K562 (cell line): ENCODE measurements at regions not wholly inside any gene's neighbourhood (a gene's known extent, or its start where the extent isn't known, plus 50 kb on each side); places are given as distances from the start of the nearest gene placed in this dataset.

Experiments used
- ATAC-seq: fragments of 200-7000 bp; cut with Tn5 transposase; 3 replicates; pipeline ENCODE4 v1.9.1; 2020; ENCODE audit warnings: moderate library complexity
- BruUV-seq: library from RNA; stranded (reverse); fragments of 400-500 nt; replicated peaks from 2 replicates; lab custom pipeline; 2021; lab: Mats Ljungman, UMichigan
- CTCF ChIA-PET: fragments of 300-600 bp; formaldehyde crosslinking; extraction: SDS; loops from one replicate; lab custom pipeline; 2021; ENCODE audit warnings: low intra/inter-chr PET ratio; lab: Yijun Ruan, JAX
- POLR2A ChIA-PET: fragments of 300-600, 350-650 bp; sonication (Branson Sonifier 250); formaldehyde crosslinking; extraction: SDS; loops from one replicate; lab custom pipeline; 2021; ENCODE audit warnings: antibody characterized with exemption, inconsistent platforms; lab: Yijun Ruan, JAX
- DNase-seq, 4 experiments: peaks; one replicate each; pipeline versions ENCODE4 v3.0.0 to v3.0.0-alpha.2; 2011 to 2018; ENCODE audit warnings: low spot score in 3 of 4, mixed read lengths in 3 of 4; ENCODE audit errors: extremely low read depth in 1 of 4
- FAIRE-seq: peaks from 2 replicates; lab custom pipeline; 2011; peaks lifted over from hg19 to GRCh38; lab: Jason Lieb, UNC
- H2AFZ ChIP-seq: 2 replicates; pipeline ENCODE4 v1.6.0; 2011; ENCODE audit warnings: low read depth, low read length, control low read depth, inconsistent platforms
- H3K27ac ChIP-seq: fragments of 200-600 bp; 3 replicates; pipeline ENCODE4 v1.8.0; 2011; ENCODE audit warnings: low read depth, mild to moderate bottlenecking, control low read depth, inconsistent platforms, low read length, moderate library complexity, mixed read lengths; ENCODE audit errors: extremely low read depth
- H3K27me3 ChIP-seq, 2 experiments: fragments of 300-600 bp in 1 of 2; 2 replicates in 1 of 2; 3 replicates in 1 of 2; pipeline versions ENCODE4 v1.6.0 to v1.8.0; 2011; ENCODE audit warnings: inconsistent platforms in 2 of 2, low read length in 2 of 2, mild to moderate bottlenecking in 1 of 2, mixed read lengths in 1 of 2, moderate library complexity in 1 of 2; ENCODE audit not compliant: control insufficient read depth in 2 of 2, insufficient read depth in 2 of 2
- H3K36me3 ChIP-seq: fragments of 300-600 bp; 3 replicates; pipeline ENCODE4 v1.8.0; 2011; ENCODE audit warnings: mild to moderate bottlenecking, low read length, inconsistent platforms; ENCODE audit not compliant: control insufficient read depth, insufficient read depth
- H3K4me1 ChIP-seq, 2 experiments: fragments of 200-600 bp in 1 of 2; replicated peaks in 1 of 2; 2 replicates in 1 of 2; 3 replicates in 1 of 2; pipeline versions ENCODE4 v1.5.1 to v1.8.0; 2011; ENCODE audit warnings: inconsistent platforms in 2 of 2, low read length in 2 of 2, mild to moderate bottlenecking in 1 of 2, mixed read lengths in 1 of 2, moderate library complexity in 1 of 2; ENCODE audit not compliant: control insufficient read depth in 2 of 2, insufficient read depth in 2 of 2
- H3K4me2 ChIP-seq: 2 replicates; pipeline ENCODE4 v1.6.1; 2011; ENCODE audit warnings: low read length, control low read depth, inconsistent platforms, mixed read lengths; ENCODE audit not compliant: insufficient read depth
- H3K4me3 ChIP-seq: fragments of 200-600 bp; sonication (generic), shearing (Covaris generic); 2 replicates; pipeline ENCODE4 v1.5.1; 2016; ENCODE audit warnings: control low read depth, inconsistent platforms
- H3K79me2 ChIP-seq: fragments of 200-600 bp; 3 replicates; pipeline ENCODE4 v1.8.0; 2011; ENCODE audit warnings: low read length, inconsistent platforms; ENCODE audit not compliant: control insufficient read depth, insufficient read depth
- H3K9ac ChIP-seq, 2 experiments: 2 replicates each; pipeline versions ENCODE4 v1.6.0 to v1.6.1; 2011; ENCODE audit warnings: low read depth in 2 of 2, low read length in 2 of 2, control low read depth in 1 of 2, inconsistent platforms in 1 of 2, mild to moderate bottlenecking in 1 of 2, mixed read lengths in 1 of 2; ENCODE audit not compliant: insufficient read depth in 1 of 2
- H3K9me1 ChIP-seq: one replicate; pipeline ENCODE4 v1.6.0; 2011; ENCODE audit warnings: inconsistent platforms, mild to moderate bottlenecking, low read length, moderate library complexity; ENCODE audit not compliant: control insufficient read depth, insufficient read depth
- H3K9me3 ChIP-seq: replicated peaks from 2 replicates; pipeline ENCODE4 v1.5.1; 2011; ENCODE audit warnings: low read depth, low read length, inconsistent platforms; ENCODE audit not compliant: control insufficient read depth, insufficient read depth
- H4K20me1 ChIP-seq: replicated peaks from 2 replicates; pipeline ENCODE4 v1.6.1; 2011; ENCODE audit warnings: low read length, inconsistent platforms, mixed read lengths; ENCODE audit not compliant: control insufficient read depth, insufficient read depth
- BRF1 ChIP-seq: IDR thresholded peaks from 3 replicates; pipeline ENCODE4 v1.6.1; 2011; ENCODE audit warnings: borderline replicate concordance, mild to moderate bottlenecking; ENCODE audit not compliant: insufficient read length; ENCODE audit errors: extremely low read depth
- CREB1 ChIP-seq, 2 experiments: sonication (generic) in 1 of 2; formaldehyde crosslinking in 1 of 2; IDR thresholded peaks; 2 replicates each; pipeline versions ENCODE4 v1.6.1 to v1.8.0; 2012 to 2022; ENCODE audit warnings: inconsistent platforms in 1 of 2, mild to moderate bottlenecking in 1 of 2, missing genetic modification reagents in 1 of 2, moderate library complexity in 1 of 2
- CTBP1 ChIP-seq: fragments of 450-650 bp; IDR thresholded peaks from 2 replicates; pipeline ENCODE4 v1.6.1; 2016; ENCODE audit warnings: borderline replicate concordance
- ESRRA ChIP-seq: fragments of 450-650 bp; IDR thresholded peaks from 2 replicates; pipeline ENCODE4 v1.6.1; 2014; ENCODE audit warnings: low read depth, mild to moderate bottlenecking, moderate library complexity, borderline replicate concordance
- ESRRB ChIP-seq: fragments of 250-450 bp; sonication (Bioruptor Pico); IDR thresholded peaks from 2 replicates; pipeline ENCODE4 v1.5.0; 2020; ENCODE audit warnings: mild to moderate bottlenecking, moderate library complexity, borderline replicate concordance
- FOXJ2 ChIP-seq: fragments of 200-800 bp; sonication (Bioruptor generic); IDR thresholded peaks from 2 replicates; pipeline ENCODE4 v1.6.1; 2016; ENCODE audit warnings: missing genetic modification characterization, missing compliant biosample characterization
- NR1H2 ChIP-seq: sonication (generic); formaldehyde crosslinking; IDR thresholded peaks from 2 replicates; pipeline ENCODE4 v1.4.0; 2020; ENCODE audit warnings: mild to moderate bottlenecking, missing genetic modification reagents
- NR2F6 ChIP-seq: fragments of 450-650 bp; formaldehyde crosslinking; IDR thresholded peaks from 2 replicates; pipeline ENCODE4 v1.4.0; 2020; ENCODE audit warnings: mild to moderate bottlenecking
- PREB ChIP-seq: sonication (generic); formaldehyde crosslinking; IDR thresholded peaks from 2 replicates; pipeline ENCODE4 v1.8.1; 2023; ENCODE audit warnings: mild to moderate bottlenecking, missing genetic modification reagents
- TEAD4 ChIP-seq, 2 experiments: sonication (generic) in 1 of 2; formaldehyde crosslinking in 1 of 2; IDR thresholded peaks; 2 replicates each; pipeline versions ENCODE4 v1.6.1 to v1.8.0; 2012 to 2022; ENCODE audit warnings: borderline replicate concordance in 1 of 2, inconsistent platforms in 1 of 2, low read length in 1 of 2, mild to moderate bottlenecking in 1 of 2, missing genetic modification reagents in 1 of 2
- WGBS: fragments of 100-300 bp; shearing (Covaris generic); methylation state at CpG from one replicate; pipeline ENCODE4 v1.1.6; 2016; ENCODE audit warnings: low coverage, mixed read lengths; ENCODE audit not compliant: insufficient coverage; ENCODE audit errors: missing lambda C conversion rate; 5-methylcytosine and 5-hydroxymethylcytosine counted together
- in situ Hi-C: fragments of 300-500 bp; cut with MboI; formaldehyde crosslinking; loops from 4 replicates; pipeline ENCODE4 v1.15.0; 2018; ENCODE audit warnings: inconsistent platforms, mixed read lengths
- intact Hi-C: fragments of 100-400 bp; cut with micrococcal nuclease; formaldehyde crosslinking; loops from 2 replicates; pipeline ENCODE4 v1.14.2; 2022
- TF ChIP-seq, protein P1 (sequence below): fragments of 250-450 bp; sonication (Bioruptor Pico); IDR thresholded peaks from 2 replicates; pipeline ENCODE4 v1.9.0; 2021; ENCODE audit warnings: mild to moderate bottlenecking

- DNase-seq = no peak
- no peak for TF ChIP-seq ESRRA
- TF ChIP-seq BRF1 = no peak
- TF ChIP-seq, all 486 proteins: peak for 0
- Histone ChIP-seq H4K20me1 (no peaks in the 10 kb centered on the region), H3K9me3 (no peaks in the 10 kb centered on the region), H3K27me3 (no peaks in the 10 kb centered on the region), H3K9ac (no peak overlapping the region), H3K4me2 (no peak overlapping the region), H3K36me3 (no peaks in the 10 kb centered on the region), H3K4me1 (no peaks in the 10 kb centered on the region), H3K4me3 (no peak overlapping the region), H3K9me1 (no peaks in the 10 kb centered on the region), H2AFZ (no peak overlapping the region), H3K79me2 (no peaks in the 10 kb centered on the region), H3K27ac (no peak overlapping the region)
- in situ Hi-C loops = no loop called here
- FAIRE-seq (no peak), ATAC-seq (no peak)
- ChIA-PET CTCF (no interaction called here), POLR2A (no interaction called here)
- WGBS = 0% methylated on average over 3 of the region's 3 CpGs
- no TSS peak for BruUV-seq
- intact Hi-C loops = no loop called here
Measured at GRCh38 chr5:125093776-125094175, 347.3 kb upstream of the ZNF608 start.

- ATAC-seq (no peak), FAIRE-seq (no peak), DNase-seq (no peak)
- no peak overlapping the region for H3K4me3 ChIP-seq
- BruUV-seq = no TSS peak
- in situ Hi-C loops = no loop called here
- intact Hi-C loops = no loop called here
- no peaks in the 10 kb centered on the region for H4K20me1 ChIP-seq
- no peaks in the 10 kb centered on the region for H3K36me3 ChIP-seq
- H3K9me3 ChIP-seq = no peaks in the 10 kb centered on the region
- H2AFZ ChIP-seq = no peak overlapping the region
- H3K9ac ChIP-seq = no peak overlapping the region
- 6% methylated on average over 1 of the region's 1 CpG for WGBS
- no peak overlapping the region for H3K4me2 ChIP-seq
- H3K9me1 ChIP-seq = no peaks in the 10 kb centered on the region
- ChIA-PET POLR2A (no interaction called here), CTCF (no interaction called here)
- H3K4me1 ChIP-seq = no peaks in the 10 kb centered on the region
- no peaks in the 10 kb centered on the region for H3K79me2 ChIP-seq
- no peak overlapping the region for H3K27ac ChIP-seq
- H3K27me3 ChIP-seq = no peaks in the 10 kb centered on the region
- no peak for TF ChIP-seq PREB (CRISPR knock-in tag)
- TF ChIP-seq NR1H2 (CRISPR knock-in tag) = no peak
- TF ChIP-seq FOXJ2 = no peak
- no peak for TF ChIP-seq NR2F6 (CRISPR knock-in tag)
- TF ChIP-seq CTBP1 = no peak
- TF ChIP-seq CREB1 (IDR thresholded peaks at IDR 0.05) = no peak
- TF ChIP-seq CREB1 (CRISPR knock-in tag; IDR thresholded peaks at IDR 0.05) = no peak
- no peak for TF ChIP-seq ESRRB
- TF ChIP-seq, protein P1, sequence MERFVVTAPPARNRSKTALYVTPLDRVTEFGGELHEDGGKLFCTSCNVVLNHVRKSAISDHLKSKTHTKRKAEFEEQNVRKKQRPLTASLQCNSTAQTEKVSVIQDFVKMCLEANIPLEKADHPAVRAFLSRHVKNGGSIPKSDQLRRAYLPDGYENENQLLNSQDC (CRISPR knock-in tag) = no peak
- TF ChIP-seq TEAD4 (IDR thresholded peaks at IDR 0.05; ENCODE audit: low read length) = no peak
- no peak for TF ChIP-seq TEAD4 (CRISPR knock-in tag; IDR thresholded peaks at IDR 0.05; ENCODE audit: borderline replicate concordance)
Measured at GRCh38 chr5:125100342-125100741, 353.9 kb upstream of the ZNF608 start.
